ENCODE measurements at regions not wholly inside any gene's neighbourhood (a gene's known extent, or its start where the extent isn't known, plus 50 kb on each side); places are given as distances from the start of the nearest gene placed in this dataset.

- TF ChIP-seq CTCF (IDR thresholded peaks at IDR 0.05; ENCODE audit: borderline replicate concordance, extremely low read depth, insufficient read depth) = no peak
- H3K9ac ChIP-seq (ENCODE audit: low read length in 3 of 3) = no peak overlapping the region
- no peaks in the 10 kb centered on the region for H3K36me3 ChIP-seq (ENCODE audit: control insufficient read depth in 2 of 3, insufficient read depth in 3 of 3, low read length in 3 of 3)
- H3K4me3 ChIP-seq (ENCODE audit: low read length in 3 of 3) = no peak overlapping the region
- H3K27me3 ChIP-seq (ENCODE audit: control insufficient read depth, insufficient read depth, low read length) = no peaks in the 10 kb centered on the region
- DNase-seq (no peak), FAIRE-seq (no peak)
- intact Hi-C loops (cut with DNase I) = no loop called here
- H3K9me3 ChIP-seq (ENCODE audit: control insufficient read depth in 2 of 3, insufficient read depth in 1 of 3, low read length in 3 of 3) = no peaks in the 10 kb centered on the region
- H3K27ac ChIP-seq (ENCODE audit: low read depth in 2 of 2, low read length in 2 of 2) = no peak overlapping the region
- no peaks in the 10 kb centered on the region for H3K4me1 ChIP-seq (ENCODE audit: control insufficient read depth in 2 of 3, insufficient read depth in 2 of 3, low read depth in 1 of 3, low read length in 3 of 3)
Measured at GRCh38 chr10:121065330-121065729, 214.2 kb downstream of the WDR11 start.

DNA sequence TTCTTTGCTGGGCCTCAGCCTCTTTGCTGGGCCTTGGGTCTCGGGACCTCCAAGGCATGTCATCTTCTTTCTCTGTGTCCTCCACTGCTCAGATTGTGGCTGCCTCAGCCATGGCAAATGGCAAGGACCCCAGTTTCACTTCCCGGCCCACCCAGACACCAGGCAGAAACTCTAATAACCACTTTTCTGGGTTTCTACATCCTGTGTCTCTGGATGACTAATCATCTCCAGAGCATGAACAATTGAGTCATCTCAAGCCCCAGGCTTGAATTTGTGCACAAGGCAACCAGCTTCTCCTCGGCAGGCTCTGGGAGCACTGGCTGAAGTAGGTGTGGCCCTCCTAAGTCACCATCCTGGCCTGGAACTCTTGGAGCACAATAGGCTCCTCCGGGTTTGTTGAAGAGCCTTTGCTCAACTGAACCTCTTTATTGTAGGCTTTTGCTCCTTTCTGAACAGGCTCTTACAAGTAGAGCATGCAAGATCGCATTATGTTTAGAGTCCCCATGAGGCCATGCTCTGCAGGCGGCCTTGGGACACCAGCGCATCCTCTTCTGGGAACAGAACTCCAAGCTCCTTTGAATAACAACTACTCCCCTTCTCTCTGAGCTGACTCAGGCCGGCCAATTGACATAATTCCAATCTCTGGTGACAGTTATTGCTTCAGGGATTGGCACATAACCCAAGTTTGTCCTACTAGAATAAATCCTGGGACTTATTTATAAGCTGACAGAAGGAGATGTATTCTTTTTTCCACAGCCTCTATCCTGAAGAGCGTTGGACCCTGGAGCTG is 218.1 kb downstream of the WDR11 start:
- Histone ChIP-seq H3K36me3 (ENCODE audit: control insufficient read depth in 2 of 3, insufficient read depth in 3 of 3, low read length in 3 of 3) (no peaks in the 10 kb centered on the region), H3K4me1 (ENCODE audit: control insufficient read depth in 2 of 3, insufficient read depth in 2 of 3, low read depth in 1 of 3, low read length in 3 of 3) (no peaks in the 10 kb centered on the region), H3K27ac (ENCODE audit: low read depth in 2 of 2, low read length in 2 of 2) (no peak overlapping the region), H3K27me3 (ENCODE audit: control insufficient read depth, insufficient read depth, low read length) (no peaks in the 10 kb centered on the region), H3K9ac (ENCODE audit: low read length in 3 of 3) (no peak overlapping the region), H3K9me3 (ENCODE audit: control insufficient read depth in 2 of 3, insufficient read depth in 1 of 3, low read length in 3 of 3) (no peaks in the 10 kb centered on the region), H3K4me3 (ENCODE audit: low read length in 3 of 3) (no peak overlapping the region)
- no peak for TF ChIP-seq CTCF (IDR thresholded peaks at IDR 0.05; ENCODE audit: borderline replicate concordance, extremely low read depth, insufficient read depth)
- DNase-seq = no peak
- intact Hi-C loops (cut with DNase I) = no loop called here
- FAIRE-seq = no peak

DNA sequence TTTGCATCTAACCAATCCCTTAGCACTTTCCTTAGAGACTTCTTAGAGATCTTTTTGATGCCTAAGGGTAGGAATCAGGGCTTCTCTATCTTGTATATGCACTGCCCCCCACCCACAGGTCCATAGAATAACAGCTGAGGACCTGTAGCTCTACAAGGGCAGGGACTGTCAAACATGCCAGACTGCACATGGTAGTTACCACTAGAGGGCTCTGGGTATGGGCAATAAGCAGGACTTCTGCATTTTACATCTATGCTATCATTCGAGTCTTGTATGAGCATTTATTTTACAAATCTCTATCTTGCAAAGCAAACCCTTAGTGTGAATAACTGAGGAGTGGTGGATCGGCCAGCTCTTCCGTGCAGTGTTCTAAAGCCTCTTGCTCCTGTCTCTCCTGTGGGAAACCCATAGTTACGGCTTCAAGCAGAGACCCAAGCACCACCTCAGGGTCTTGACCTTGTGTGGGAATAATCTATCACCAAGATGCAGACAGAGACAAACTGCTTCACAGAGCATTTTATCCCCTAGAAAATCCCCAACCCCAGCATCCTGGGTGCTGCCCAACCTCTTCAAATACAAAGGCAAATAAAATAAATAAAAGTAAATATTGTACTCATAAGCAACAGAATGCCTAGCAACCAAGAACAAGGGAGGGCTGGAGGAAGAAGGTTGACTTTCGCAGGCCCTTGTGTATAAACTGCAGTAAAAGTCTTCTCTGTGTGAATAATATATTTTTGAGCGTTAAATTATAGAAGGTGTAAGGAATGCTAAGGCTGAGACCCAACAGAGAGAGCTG is 219.3 kb downstream of the WDR11 start:
- peak; percentile 42 for TF ChIP-seq CTCF (IDR thresholded peaks at IDR 0.05; ENCODE audit: borderline replicate concordance, extremely low read depth, insufficient read depth)
- Histone ChIP-seq H3K36me3 (ENCODE audit: control insufficient read depth in 2 of 3, insufficient read depth in 3 of 3, low read length in 3 of 3) (no peaks in the 10 kb centered on the region), H3K9ac (ENCODE audit: low read length in 3 of 3) (no peak overlapping the region), H3K27me3 (ENCODE audit: control insufficient read depth, insufficient read depth, low read length) (no peaks in the 10 kb centered on the region), H3K4me3 (ENCODE audit: low read length in 3 of 3) (no peak overlapping the region), H3K9me3 (ENCODE audit: control insufficient read depth in 2 of 3, insufficient read depth in 1 of 3, low read length in 3 of 3) (no peaks in the 10 kb centered on the region), H3K4me1 (ENCODE audit: control insufficient read depth in 2 of 3, insufficient read depth in 2 of 3, low read depth in 1 of 3, low read length in 3 of 3) (no peaks in the 10 kb centered on the region), H3K27ac (ENCODE audit: low read depth in 2 of 2, low read length in 2 of 2) (no peak overlapping the region)
- DNase-seq (peak in 1 of 5 donors; percentile 48), FAIRE-seq (no peak)
- intact Hi-C loops (cut with DNase I) = no loop called here

All from kidney (tissue), 13 donors.